ENCODE measurements at regions not wholly inside any gene's neighbourhood (a gene's known extent, or its start where the extent isn't known, plus 50 kb on each side); places are given as distances from the start of the nearest gene placed in this dataset.

DNA sequence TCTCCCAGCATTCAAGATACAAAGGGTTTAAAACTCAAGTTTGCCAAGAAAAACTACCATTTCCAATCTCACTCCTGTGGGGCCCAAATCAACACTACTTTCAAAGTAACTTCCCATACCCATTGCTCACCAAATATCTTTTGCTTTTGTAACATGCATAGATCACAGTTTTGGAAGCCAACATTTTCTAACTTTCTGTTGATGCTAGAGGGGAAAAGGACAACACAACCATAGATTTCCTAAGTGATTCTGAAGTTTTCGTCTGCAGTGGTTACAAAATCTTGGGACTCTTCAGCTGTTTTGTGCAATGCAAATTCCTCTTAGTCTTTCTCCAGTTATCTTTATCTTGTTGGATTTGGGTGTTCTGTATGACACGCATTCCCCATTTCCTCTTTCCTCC lies 94.1 kb upstream of the PAPPA start:
- H3K27ac ChIP-seq (ENCODE audit: low read depth, low read length): no peak overlapping the region
- no peaks in the 10 kb centered on the region for H3K4me1 ChIP-seq (ENCODE audit: control insufficient read depth, insufficient read depth, low read length)
- H3K4me3 ChIP-seq (ENCODE audit: low read depth, low read length): no peak overlapping the region
- no peaks in the 10 kb centered on the region for H3K9me3 ChIP-seq (ENCODE audit: control insufficient read depth, insufficient read depth, low read length)
- H3K36me3 ChIP-seq (ENCODE audit: control insufficient read depth, insufficient read depth, low read length): no peaks in the 10 kb centered on the region
- H3K27me3 ChIP-seq (ENCODE audit: control insufficient read depth, insufficient read depth, low read length): no peaks in the 10 kb centered on the region
- no peak overlapping the region for H3K9ac ChIP-seq (ENCODE audit: low read depth, low read length)

- Histone ChIP-seq H3K27ac (ENCODE audit: low read depth, low read length) (no peak overlapping the region), H3K9me3 (ENCODE audit: control insufficient read depth, insufficient read depth, low read length) (no peaks in the 10 kb centered on the region), H3K4me1 (ENCODE audit: control insufficient read depth, insufficient read depth, low read length) (no peaks in the 10 kb centered on the region), H3K9ac (ENCODE audit: low read depth, low read length) (no peak overlapping the region), H3K27me3 (ENCODE audit: control insufficient read depth, insufficient read depth, low read length) (no peaks in the 10 kb centered on the region), H3K4me3 (ENCODE audit: low read depth, low read length) (no peak overlapping the region), H3K36me3 (ENCODE audit: control insufficient read depth, insufficient read depth, low read length) (no peaks in the 10 kb centered on the region)
Observed at GRCh38 chr9:116060631-116061030, 93.0 kb upstream of the PAPPA start.

- H3K9ac ChIP-seq (ENCODE audit: low read depth, low read length): no peak overlapping the region
- H3K36me3 ChIP-seq (ENCODE audit: control insufficient read depth, insufficient read depth, low read length): no peaks in the 10 kb centered on the region
- H3K4me3 ChIP-seq (ENCODE audit: low read depth, low read length): no peak overlapping the region
- H3K27me3 ChIP-seq (ENCODE audit: control insufficient read depth, insufficient read depth, low read length): no peaks in the 10 kb centered on the region
- H3K27ac ChIP-seq (ENCODE audit: low read depth, low read length): no peak overlapping the region
- no peaks in the 10 kb centered on the region for H3K9me3 ChIP-seq (ENCODE audit: control insufficient read depth, insufficient read depth, low read length)
- no peaks in the 10 kb centered on the region for H3K4me1 ChIP-seq (ENCODE audit: control insufficient read depth, insufficient read depth, low read length)
Observed at GRCh38 chr9:116061546-116062205, 91.9 kb upstream of the PAPPA start.

DNA sequence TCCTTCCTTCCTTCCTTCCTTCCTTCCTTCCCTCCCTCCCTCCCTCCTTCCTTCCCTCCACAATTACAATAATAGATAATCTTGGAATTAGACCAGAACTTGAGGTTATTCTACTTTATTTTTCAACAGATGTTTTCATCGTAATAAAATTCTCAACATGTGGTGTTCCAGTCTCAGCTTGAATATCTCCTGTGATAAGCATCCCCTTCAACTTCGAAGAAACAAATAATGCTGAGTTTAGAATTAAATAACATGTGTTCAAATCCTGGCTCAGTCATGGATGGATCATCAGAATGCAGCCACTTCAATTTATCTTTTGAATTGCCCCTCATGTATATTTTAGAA lies 91.4 kb upstream of the PAPPA start:
- no peaks in the 10 kb centered on the region for H3K27me3 ChIP-seq (ENCODE audit: control insufficient read depth, insufficient read depth, low read length)
- no peaks in the 10 kb centered on the region for H3K4me1 ChIP-seq (ENCODE audit: control insufficient read depth, insufficient read depth, low read length)
- H3K36me3 ChIP-seq (ENCODE audit: control insufficient read depth, insufficient read depth, low read length): no peaks in the 10 kb centered on the region
- no peak overlapping the region for H3K9ac ChIP-seq (ENCODE audit: low read depth, low read length)
- no peaks in the 10 kb centered on the region for H3K9me3 ChIP-seq (ENCODE audit: control insufficient read depth, insufficient read depth, low read length)
- no peak overlapping the region for H3K4me3 ChIP-seq (ENCODE audit: low read depth, low read length)
- no peak overlapping the region for H3K27ac ChIP-seq (ENCODE audit: low read depth, low read length)

- H3K4me3 ChIP-seq (ENCODE audit: low read depth, low read length): no peak overlapping the region
- H3K4me1 ChIP-seq (ENCODE audit: control insufficient read depth, insufficient read depth, low read length): no peaks in the 10 kb centered on the region
- no peaks in the 10 kb centered on the region for H3K9me3 ChIP-seq (ENCODE audit: control insufficient read depth, insufficient read depth, low read length)
- no peak overlapping the region for H3K27ac ChIP-seq (ENCODE audit: low read depth, low read length)
- no peaks in the 10 kb centered on the region for H3K36me3 ChIP-seq (ENCODE audit: control insufficient read depth, insufficient read depth, low read length)
- no peak overlapping the region for H3K9ac ChIP-seq (ENCODE audit: low read depth, low read length)
- H3K27me3 ChIP-seq (ENCODE audit: control insufficient read depth, insufficient read depth, low read length): no peaks in the 10 kb centered on the region
Observed at GRCh38 chr9:116064970-116065369, 88.6 kb upstream of the PAPPA start.

DNA sequence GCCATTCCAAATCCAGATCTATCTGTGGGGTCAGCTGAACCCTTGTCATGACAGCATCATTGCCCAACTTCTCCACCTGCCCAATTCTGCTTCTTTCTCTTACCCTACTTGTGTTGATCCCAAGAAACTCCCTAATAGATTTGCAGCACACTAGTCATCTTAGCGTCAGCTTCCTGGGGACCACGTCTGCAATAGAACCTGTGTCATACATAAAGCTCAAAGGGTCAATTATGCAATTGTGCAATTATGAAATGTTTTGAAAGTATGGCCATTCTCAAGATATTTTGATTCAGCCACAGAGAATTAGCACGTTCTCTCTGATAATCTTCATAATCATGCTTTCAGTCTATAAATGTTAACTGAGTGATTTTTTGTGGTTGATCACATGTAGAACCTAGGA lies 87.4 kb upstream of the PAPPA start:
- Histone ChIP-seq H3K27ac (ENCODE audit: low read depth, low read length) (no peak overlapping the region), H3K9me3 (ENCODE audit: control insufficient read depth, insufficient read depth, low read length) (no peaks in the 10 kb centered on the region), H3K4me1 (ENCODE audit: control insufficient read depth, insufficient read depth, low read length) (no peaks in the 10 kb centered on the region), H3K4me3 (ENCODE audit: low read depth, low read length) (no peak overlapping the region), H3K36me3 (ENCODE audit: control insufficient read depth, insufficient read depth, low read length) (no peaks in the 10 kb centered on the region), H3K9ac (ENCODE audit: low read depth, low read length) (no peak overlapping the region), H3K27me3 (ENCODE audit: control insufficient read depth, insufficient read depth, low read length) (no peaks in the 10 kb centered on the region)

DNA sequence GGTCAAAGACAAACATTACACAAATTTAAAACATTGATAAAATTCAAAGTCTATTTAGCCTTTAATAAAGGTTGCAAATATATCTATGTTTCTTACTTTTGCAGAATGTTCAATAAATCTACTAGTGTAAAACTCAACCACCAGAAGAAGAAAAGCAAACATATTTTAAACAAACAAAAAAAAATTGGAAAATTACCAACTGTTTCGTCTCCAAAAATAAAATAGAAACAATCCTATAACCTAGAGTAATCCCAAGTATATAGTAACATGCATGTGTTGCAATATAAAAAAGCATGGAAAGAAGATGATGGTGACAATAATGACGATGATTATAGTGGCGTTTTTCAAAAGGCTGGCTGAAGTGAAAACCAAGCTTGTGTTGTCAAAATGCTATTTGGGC lies 86.0 kb upstream of the PAPPA start:
- Histone ChIP-seq H3K9ac (ENCODE audit: low read depth, low read length) (no peak overlapping the region), H3K27me3 (ENCODE audit: control insufficient read depth, insufficient read depth, low read length) (no peaks in the 10 kb centered on the region), H3K4me3 (ENCODE audit: low read depth, low read length) (no peak overlapping the region), H3K36me3 (ENCODE audit: control insufficient read depth, insufficient read depth, low read length) (no peaks in the 10 kb centered on the region), H3K9me3 (ENCODE audit: control insufficient read depth, insufficient read depth, low read length) (no peaks in the 10 kb centered on the region), H3K27ac (ENCODE audit: low read depth, low read length) (no peak overlapping the region), H3K4me1 (ENCODE audit: control insufficient read depth, insufficient read depth, low read length) (no peaks in the 10 kb centered on the region)

DNA sequence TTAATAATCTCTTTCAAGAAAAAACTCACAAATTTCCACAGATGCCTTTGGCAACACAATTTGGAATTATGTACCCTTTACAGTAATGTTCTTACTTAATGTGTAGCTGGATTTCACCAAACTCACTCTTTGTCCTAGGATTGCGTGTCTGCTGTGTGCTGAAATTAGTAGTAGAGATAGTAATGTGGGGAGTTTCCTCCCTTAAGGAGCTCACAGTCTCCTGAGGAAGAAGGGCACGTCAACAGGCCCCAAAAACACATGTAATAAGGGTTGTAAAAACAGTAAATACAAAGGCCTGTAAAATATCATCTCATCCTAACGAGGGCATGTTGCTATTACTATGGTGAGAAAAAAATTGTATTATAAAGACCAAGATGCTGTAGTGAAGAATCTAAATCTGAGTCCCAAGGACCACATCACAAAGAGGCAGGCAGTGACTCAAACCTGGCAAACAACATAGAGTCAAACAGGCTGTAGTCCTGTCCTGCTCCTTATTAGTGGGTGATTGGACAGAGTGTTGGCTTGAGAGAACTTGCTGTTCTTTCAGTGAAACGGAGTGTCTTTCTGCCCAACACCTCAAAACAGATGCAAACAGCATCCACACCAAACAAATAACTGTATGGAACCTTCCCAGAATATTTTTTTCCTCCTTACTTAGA lies 83.2 kb upstream of the PAPPA start:
- H3K4me1 ChIP-seq (ENCODE audit: control insufficient read depth, insufficient read depth, low read length): no peaks in the 10 kb centered on the region
- no peak overlapping the region for H3K9ac ChIP-seq (ENCODE audit: low read depth, low read length)
- H3K4me3 ChIP-seq (ENCODE audit: low read depth, low read length): no peak overlapping the region
- no peaks in the 10 kb centered on the region for H3K27me3 ChIP-seq (ENCODE audit: control insufficient read depth, insufficient read depth, low read length)
- no peak overlapping the region for H3K27ac ChIP-seq (ENCODE audit: low read depth, low read length)
- no peaks in the 10 kb centered on the region for H3K9me3 ChIP-seq (ENCODE audit: control insufficient read depth, insufficient read depth, low read length)
- no peaks in the 10 kb centered on the region for H3K36me3 ChIP-seq (ENCODE audit: control insufficient read depth, insufficient read depth, low read length)

GRCh38 chr9:116072046-116072445 lies 81.5 kb upstream of the PAPPA start:
- Histone ChIP-seq H3K4me1 (ENCODE audit: control insufficient read depth, insufficient read depth, low read length) (no peaks in the 10 kb centered on the region), H3K9ac (ENCODE audit: low read depth, low read length) (no peak overlapping the region), H3K27me3 (ENCODE audit: control insufficient read depth, insufficient read depth, low read length) (no peaks in the 10 kb centered on the region), H3K4me3 (ENCODE audit: low read depth, low read length) (no peak overlapping the region), H3K9me3 (ENCODE audit: control insufficient read depth, insufficient read depth, low read length) (no peaks in the 10 kb centered on the region), H3K27ac (ENCODE audit: low read depth, low read length) (no peak overlapping the region), H3K36me3 (ENCODE audit: control insufficient read depth, insufficient read depth, low read length) (no peaks in the 10 kb centered on the region)

- Histone ChIP-seq H3K4me3 (ENCODE audit: low read depth, low read length) (no peak overlapping the region), H3K27me3 (ENCODE audit: control insufficient read depth, insufficient read depth, low read length) (no peaks in the 10 kb centered on the region), H3K4me1 (ENCODE audit: control insufficient read depth, insufficient read depth, low read length) (no peaks in the 10 kb centered on the region), H3K9ac (ENCODE audit: low read depth, low read length) (no peak overlapping the region), H3K27ac (ENCODE audit: low read depth, low read length) (no peak overlapping the region), H3K9me3 (ENCODE audit: control insufficient read depth, insufficient read depth, low read length) (no peaks in the 10 kb centered on the region), H3K36me3 (ENCODE audit: control insufficient read depth, insufficient read depth, low read length) (no peaks in the 10 kb centered on the region)
Observed at GRCh38 chr9:116073826-116074225, 79.8 kb upstream of the PAPPA start.

DNA sequence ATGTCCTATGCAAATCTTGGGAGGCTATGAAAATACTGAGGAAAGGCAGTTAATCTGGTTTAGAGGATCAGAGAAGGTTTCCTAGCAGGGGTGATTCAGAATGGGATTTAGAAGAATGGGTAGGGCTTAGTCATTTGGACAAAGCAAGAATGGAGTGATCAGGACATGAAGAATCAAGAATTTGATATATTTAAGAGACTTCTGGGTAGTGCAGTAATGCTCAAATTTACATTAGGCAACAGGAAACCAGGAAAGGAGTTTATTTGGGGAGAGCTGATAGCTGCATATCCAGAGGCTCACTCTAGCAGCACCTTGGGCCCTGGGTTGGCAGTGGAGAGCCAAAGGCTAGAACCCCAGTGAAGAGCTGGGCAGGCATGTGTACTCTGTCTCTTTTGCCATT lies 78.9 kb upstream of the PAPPA start:
- H3K27me3 ChIP-seq (ENCODE audit: control insufficient read depth, insufficient read depth, low read length): no peaks in the 10 kb centered on the region

More for the DNA sequence above, 78.9 kb upstream of the PAPPA start:
- no peak overlapping the region for H3K27ac ChIP-seq (ENCODE audit: low read depth, low read length)
- no peaks in the 10 kb centered on the region for H3K36me3 ChIP-seq (ENCODE audit: control insufficient read depth, insufficient read depth, low read length)
- no peaks in the 10 kb centered on the region for H3K9me3 ChIP-seq (ENCODE audit: control insufficient read depth, insufficient read depth, low read length)
- H3K9ac ChIP-seq (ENCODE audit: low read depth, low read length): no peak overlapping the region
- H3K4me1 ChIP-seq (ENCODE audit: control insufficient read depth, insufficient read depth, low read length): no peaks in the 10 kb centered on the region
- H3K4me3 ChIP-seq (ENCODE audit: low read depth, low read length): no peak overlapping the region

Data from HUES48 (cell line).